Astrocyte of the hippocampus (primary cell): ENCODE measurements at regions not wholly inside any gene's neighbourhood (a gene's known extent, or its start where the extent isn't known, plus 50 kb on each side); places are given as distances from the start of the nearest gene placed in this dataset.
A peak's percentile ranks its signal among the peaks of the same experiment; 100 is the strongest.

Experiments used
- DNase-seq: peaks from one replicate; pipeline ENCODE4 v3.0.0; 2011; ENCODE audit warnings: low read depth, low spot score

- no peak for DNase-seq
Observed at GRCh38 chr18:7482342-7482741, 84.8 kb upstream of the PTPRM start.

DNA sequence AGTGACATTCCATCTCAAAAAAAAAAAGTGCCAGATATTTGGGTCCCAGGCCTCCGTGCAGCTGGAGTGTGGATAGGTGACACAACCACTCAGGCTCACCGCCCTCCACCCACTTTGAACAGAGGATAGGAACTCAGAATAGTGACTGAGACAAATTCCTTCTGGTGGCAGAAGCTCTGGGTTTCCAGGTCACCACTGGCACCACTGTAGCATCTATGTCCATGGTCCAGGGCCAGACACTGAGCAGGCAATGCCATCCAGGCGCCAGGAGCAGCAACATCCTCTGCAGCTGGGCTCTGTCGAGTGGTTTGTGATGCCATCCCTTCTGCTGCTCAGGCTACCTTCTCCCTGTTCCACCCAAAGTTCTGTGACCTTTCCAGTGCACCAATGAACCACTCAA lies 81.5 kb upstream of the PTPRM start:
- no peak for DNase-seq

GRCh38 chr18:7488571-7488970 lies 78.5 kb upstream of the PTPRM start:
- no peak for DNase-seq

- DNase-seq = no peak
Observed at GRCh38 chr18:7490104-7490503, 77.0 kb upstream of the PTPRM start.

GRCh38 chr18:7492385-7492784 lies 74.7 kb upstream of the PTPRM start:
- no peak for DNase-seq

DNA sequence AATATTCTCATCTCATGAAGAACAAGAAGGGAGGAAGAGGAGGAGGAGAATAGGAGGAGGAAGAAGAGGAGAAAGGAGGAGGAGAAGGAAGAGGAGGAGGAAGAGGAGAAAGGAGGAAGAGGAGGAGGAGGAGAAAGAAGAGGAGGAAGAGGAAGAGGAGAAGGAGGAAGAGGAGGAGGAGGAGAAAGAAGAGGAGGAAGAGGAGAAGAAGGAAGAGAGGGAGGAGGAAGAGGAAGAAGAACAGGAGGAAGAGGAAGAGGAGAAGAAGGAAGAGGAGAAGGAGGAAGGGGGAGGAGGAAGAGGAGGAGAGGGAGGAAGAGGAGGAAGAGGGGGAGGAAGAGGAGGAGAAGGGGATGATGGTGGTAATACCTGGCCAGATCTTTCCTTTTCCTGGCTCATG lies 70.0 kb upstream of the PTPRM start:
- DNase-seq = no peak

- no peak for DNase-seq
Observed at GRCh38 chr18:7511106-7511505, 56.0 kb upstream of the PTPRM start.

GRCh38 chr18:7512348-7512747 lies 54.8 kb upstream of the PTPRM start:
- DNase-seq = peak; percentile 66

- DNase-seq = no peak
Observed at GRCh38 chr18:7512990-7513389, 54.1 kb upstream of the PTPRM start.

GRCh38 chr18:7514796-7515440 lies 52.2 kb upstream of the PTPRM start:
- peak; percentile 76 for DNase-seq

GRCh38 chr18:7516266-7517117 lies 50.6 kb upstream of the PTPRM start:
- no peak for DNase-seq
